ENCODE measurements at regions not wholly inside any gene's neighbourhood (a gene's known extent, or its start where the extent isn't known, plus 50 kb on each side); places are given as distances from the start of the nearest gene placed in this dataset.

GRCh38 chrY:16616201-16616975, 1263.6 kb downstream of the CDY2B start:
- no peak for DNase-seq (ENCODE audit: low spot score)
- TF ChIP-seq CTCF (IDR thresholded peaks at IDR 0.05; ENCODE audit: extremely low read depth, missing control alignments): no peak

DNA sequence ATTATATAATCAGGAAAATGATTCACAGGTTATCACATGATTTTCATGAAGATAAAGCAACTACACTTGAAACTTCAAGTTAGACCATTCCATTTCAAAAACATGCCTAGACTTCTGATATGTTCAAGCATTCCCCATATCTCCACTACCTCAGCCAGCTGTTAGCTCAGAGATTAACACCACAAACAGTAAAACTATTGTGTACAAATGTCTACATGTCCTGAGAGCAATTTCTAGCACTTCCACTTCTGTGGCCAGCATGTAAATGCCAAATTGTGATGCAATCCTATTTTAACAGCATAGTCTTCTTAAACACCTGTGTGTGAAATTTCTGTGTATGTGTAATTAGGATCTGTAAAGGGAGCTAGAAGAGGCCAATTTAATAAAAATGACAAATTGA, 1271.3 kb downstream of the CDY2B start:
- TF ChIP-seq CTCF (IDR thresholded peaks at IDR 0.05; ENCODE audit: extremely low read depth, missing control alignments): no peak
- DNase-seq (ENCODE audit: low spot score): no peak

- TF ChIP-seq CTCF (IDR thresholded peaks at IDR 0.05; ENCODE audit: extremely low read depth, missing control alignments): no peak
- no peak for DNase-seq (ENCODE audit: low spot score)
Observed at GRCh38 chrY:16602146-16602545, 1277.9 kb downstream of the CDY2B start.

- DNase-seq (ENCODE audit: low spot score): no peak
- no peak for TF ChIP-seq CTCF (IDR thresholded peaks at IDR 0.05; ENCODE audit: extremely low read depth, missing control alignments)
Observed at GRCh38 chrY:16601626-16602025, 1278.4 kb downstream of the CDY2B start.

DNA sequence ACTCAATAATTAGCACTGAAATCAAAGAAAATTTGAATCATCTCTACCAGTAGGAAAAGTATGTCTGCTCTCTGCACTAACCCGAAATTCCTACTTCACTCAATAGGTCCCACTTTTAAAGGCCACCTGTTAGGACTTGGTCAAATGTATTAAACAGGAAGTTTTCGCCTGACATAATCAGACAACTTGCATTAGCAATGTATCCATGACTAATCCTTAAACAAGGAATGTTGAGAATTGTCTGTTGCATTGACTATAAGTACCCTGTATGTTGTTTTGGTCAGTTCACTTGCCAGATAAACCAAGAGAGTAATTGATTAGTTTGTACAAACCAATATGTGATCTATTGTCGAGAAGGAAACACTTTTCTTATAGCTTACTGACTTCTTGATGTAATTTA, 1308.0 kb downstream of the CDY2B start:
- DNase-seq (ENCODE audit: low spot score): no peak
- no peak for TF ChIP-seq CTCF (IDR thresholded peaks at IDR 0.05; ENCODE audit: extremely low read depth, missing control alignments)

- TF ChIP-seq CTCF (IDR thresholded peaks at IDR 0.05; ENCODE audit: extremely low read depth, missing control alignments): peak; percentile 22
- DNase-seq (ENCODE audit: low spot score): no peak
Observed at GRCh38 chrY:16562491-16562890, 1317.5 kb downstream of the CDY2B start.

- no peak for DNase-seq (ENCODE audit: low spot score)
- no peak for TF ChIP-seq CTCF (IDR thresholded peaks at IDR 0.05; ENCODE audit: extremely low read depth, missing control alignments)
Observed at GRCh38 chrY:16522021-16522420, 1358.0 kb downstream of the CDY2B start.

All from GM20000 (cell line).